Thoracic aorta (tissue), 2 donors: ENCODE measurements at regions not wholly inside any gene's neighbourhood (a gene's known extent, or its start where the extent isn't known, plus 50 kb on each side); places are given as distances from the start of the nearest gene placed in this dataset.

Experiments used
- ATAC-seq: fragments of 150-250 bp; one replicate; pipeline ENCODE4 v1.8.0; 2017; ENCODE audit warnings: low read depth; ENCODE audit not compliant: insufficient number of reproducible peaks, low FRiP score
- DNase-seq: peaks from one replicate; pipeline ENCODE4 v3.0.0-alpha.2; 2020; ENCODE audit warnings: low spot score
- H3K27ac ChIP-seq, 2 donors: fragments of 200-600 bp; sonication (generic); 1 replicate in 1 of 2; 2 replicates in 1 of 2; pipeline ENCODE4 v1.5.1; 2016; ENCODE audit warnings: mild to moderate bottlenecking in 2 of 2, moderate library complexity in 2 of 2
- H3K27me3 ChIP-seq: fragments of 200-600 bp; sonication (generic); replicated peaks from 2 replicates; pipeline ENCODE4 v1.6.0; 2016; ENCODE audit warnings: mild to moderate bottlenecking; ENCODE audit not compliant: insufficient read depth
- H3K36me3 ChIP-seq: fragments of 200-600 bp; sonication (generic); one replicate; pipeline ENCODE4 v1.5.1; 2016
- H3K4me1 ChIP-seq, 2 donors: fragments of 200-600 bp; sonication (generic); 1 replicate in 1 of 2; 2 replicates in 1 of 2; pipeline versions ENCODE4 v1.5.1 to v1.6.0; 2016; ENCODE audit warnings: low read depth in 2 of 2, mild to moderate bottlenecking in 1 of 2; ENCODE audit not compliant: control insufficient read depth in 1 of 2
- H3K4me3 ChIP-seq: fragments of 200-600 bp; sonication (generic); 2 replicates; pipeline ENCODE4 v1.5.1; 2016; ENCODE audit warnings: mild to moderate bottlenecking
- H3K9me3 ChIP-seq: fragments of 200-600 bp; sonication (generic); 2 replicates; pipeline ENCODE4 v1.5.1; 2016
- CTCF ChIP-seq: fragments of 200-600 bp; sonication (generic); IDR thresholded peaks from one replicate; pipeline ENCODE4 v1.5.1; 2019; ENCODE audit warnings: antibody characterized with exemption

GRCh38 chrX:65610481-65610880 lies 57.0 kb upstream of the MSN start:
- DNase-seq (no peak), ATAC-seq (no peak)
- H3K9me3 ChIP-seq, result no peaks in the 10 kb centered on the region
- TF ChIP-seq CTCF, result no peak
- no peaks in the 10 kb centered on the region for H3K27me3 ChIP-seq
- no peak overlapping the region for H3K27ac ChIP-seq
- H3K4me1 ChIP-seq, result no peaks in the 10 kb centered on the region
- no peaks in the 10 kb centered on the region for H3K36me3 ChIP-seq
- H3K4me3 ChIP-seq, result no peak overlapping the region

- Histone ChIP-seq H3K4me3 (no peak overlapping the region), H3K27ac (no peak overlapping the region), H3K27me3 (no peaks in the 10 kb centered on the region), H3K4me1 (no peaks in the 10 kb centered on the region), H3K36me3 (no peaks in the 10 kb centered on the region), H3K9me3 (no peaks in the 10 kb centered on the region)
- no peak for TF ChIP-seq CTCF
- no peak for ATAC-seq
- DNase-seq, result no peak
Observed at GRCh38 chrX:65610040-65610439, 57.4 kb upstream of the MSN start.

- TF ChIP-seq CTCF, result no peak
- Histone ChIP-seq H3K27me3 (no peaks in the 10 kb centered on the region), H3K9me3 (no peaks in the 10 kb centered on the region), H3K27ac (no peak overlapping the region), H3K36me3 (no peaks in the 10 kb centered on the region), H3K4me1 (no peaks in the 10 kb centered on the region), H3K4me3 (no peak overlapping the region)
- ATAC-seq, result no peak
- DNase-seq, result no peak
Observed at GRCh38 chrX:65609237-65609636, 58.2 kb upstream of the MSN start.

GRCh38 chrX:65608026-65608425 lies 59.4 kb upstream of the MSN start:
- ATAC-seq, result no peak
- no peaks in the 10 kb centered on the region for H3K36me3 ChIP-seq
- H3K4me3 ChIP-seq, result no peak overlapping the region
- H3K4me1 ChIP-seq, result no peaks in the 10 kb centered on the region
- no peak for DNase-seq
- no peaks in the 10 kb centered on the region for H3K27me3 ChIP-seq
- H3K27ac ChIP-seq, result no peak overlapping the region
- no peaks in the 10 kb centered on the region for H3K9me3 ChIP-seq
- no peak for TF ChIP-seq CTCF

- H3K27ac ChIP-seq, result no peak overlapping the region
- no peak for ATAC-seq
- no peak for TF ChIP-seq CTCF
- H3K36me3 ChIP-seq, result no peaks in the 10 kb centered on the region
- H3K27me3 ChIP-seq, result no peaks in the 10 kb centered on the region
- H3K9me3 ChIP-seq, result no peaks in the 10 kb centered on the region
- DNase-seq, result no peak
- peaks cover 6 to 7% of the 10 kb centered on the region in 2 donors for H3K4me1 ChIP-seq
- H3K4me3 ChIP-seq, result no peak overlapping the region
Observed at GRCh38 chrX:65607070-65607742, 60.2 kb upstream of the MSN start.
